Astrocyte of the cerebellum (primary cell): ENCODE measurements at regions not wholly inside any gene's neighbourhood (a gene's known extent, or its start where the extent isn't known, plus 50 kb on each side); places are given as distances from the start of the nearest gene placed in this dataset.
"Not testable (repeated sequence)": the region's sequence is repeated elsewhere in the genome, so short reads cannot be mapped to it uniquely, and the experiment has no call there.

Source experiments
- DNase-seq: peaks from one replicate; pipeline ENCODE4 v3.0.0-alpha.2; 2011; ENCODE audit warnings: low read depth
- H3K4me3 ChIP-seq: 2 replicates; pipeline ENCODE4 v1.5.1; 2011; ENCODE audit warnings: mild to moderate bottlenecking, low read depth, low read length, moderate library complexity
- in situ Hi-C: cut with HindIII; loops from 2 replicates; pipeline ENCODE4 v1.10.0; 2017; ENCODE audit warnings: low sequenced_read_pairs
- TF ChIP-seq, protein P1 (sequence below): IDR thresholded peaks from 2 replicates; pipeline ENCODE4 v1.5.1; 2012; ENCODE audit warnings: low read length, low read depth, moderate library complexity, mild to moderate bottlenecking; ENCODE audit errors: missing control alignments

DNA sequence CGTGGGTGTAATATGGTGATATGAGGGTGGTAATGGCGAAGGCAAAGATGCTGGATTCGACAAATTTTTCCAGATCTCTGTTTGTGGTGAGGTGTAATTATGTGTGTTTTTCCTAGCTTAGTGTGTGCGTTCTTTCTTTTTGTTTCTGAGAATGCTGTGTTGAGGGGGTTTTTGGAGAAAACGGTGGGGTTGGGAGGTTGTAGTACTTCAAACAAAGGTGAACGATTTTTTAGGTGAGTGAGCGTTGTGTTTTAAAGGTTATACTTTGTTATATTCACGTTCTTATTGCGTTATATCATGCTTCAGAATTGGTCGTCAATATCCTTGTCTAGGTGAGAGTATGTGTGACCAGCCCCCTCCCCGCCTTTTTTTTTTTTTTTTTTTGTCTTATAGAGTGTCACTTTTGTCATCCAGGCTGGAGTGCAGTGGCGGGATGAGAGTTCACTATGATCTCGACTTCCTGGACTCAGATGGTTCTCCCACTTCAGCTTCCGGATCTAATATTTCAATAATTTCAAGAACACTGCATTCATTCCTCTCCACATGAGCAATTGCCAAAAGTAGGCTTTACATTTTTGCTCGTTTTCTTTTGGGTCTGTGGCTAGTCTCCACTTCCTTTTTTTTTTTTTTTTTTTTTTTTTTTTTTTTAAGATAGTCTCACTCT, 82.2 kb upstream of the RNU2-1 start:
- in situ Hi-C loops, result no loop called here
- TF ChIP-seq, protein P1, sequence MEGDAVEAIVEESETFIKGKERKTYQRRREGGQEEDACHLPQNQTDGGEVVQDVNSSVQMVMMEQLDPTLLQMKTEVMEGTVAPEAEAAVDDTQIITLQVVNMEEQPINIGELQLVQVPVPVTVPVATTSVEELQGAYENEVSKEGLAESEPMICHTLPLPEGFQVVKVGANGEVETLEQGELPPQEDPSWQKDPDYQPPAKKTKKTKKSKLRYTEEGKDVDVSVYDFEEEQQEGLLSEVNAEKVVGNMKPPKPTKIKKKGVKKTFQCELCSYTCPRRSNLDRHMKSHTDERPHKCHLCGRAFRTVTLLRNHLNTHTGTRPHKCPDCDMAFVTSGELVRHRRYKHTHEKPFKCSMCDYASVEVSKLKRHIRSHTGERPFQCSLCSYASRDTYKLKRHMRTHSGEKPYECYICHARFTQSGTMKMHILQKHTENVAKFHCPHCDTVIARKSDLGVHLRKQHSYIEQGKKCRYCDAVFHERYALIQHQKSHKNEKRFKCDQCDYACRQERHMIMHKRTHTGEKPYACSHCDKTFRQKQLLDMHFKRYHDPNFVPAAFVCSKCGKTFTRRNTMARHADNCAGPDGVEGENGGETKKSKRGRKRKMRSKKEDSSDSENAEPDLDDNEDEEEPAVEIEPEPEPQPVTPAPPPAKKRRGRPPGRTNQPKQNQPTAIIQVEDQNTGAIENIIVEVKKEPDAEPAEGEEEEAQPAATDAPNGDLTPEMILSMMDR, result no peak
- no peak overlapping the region for H3K4me3 ChIP-seq
- no peak for DNase-seq

DNA sequence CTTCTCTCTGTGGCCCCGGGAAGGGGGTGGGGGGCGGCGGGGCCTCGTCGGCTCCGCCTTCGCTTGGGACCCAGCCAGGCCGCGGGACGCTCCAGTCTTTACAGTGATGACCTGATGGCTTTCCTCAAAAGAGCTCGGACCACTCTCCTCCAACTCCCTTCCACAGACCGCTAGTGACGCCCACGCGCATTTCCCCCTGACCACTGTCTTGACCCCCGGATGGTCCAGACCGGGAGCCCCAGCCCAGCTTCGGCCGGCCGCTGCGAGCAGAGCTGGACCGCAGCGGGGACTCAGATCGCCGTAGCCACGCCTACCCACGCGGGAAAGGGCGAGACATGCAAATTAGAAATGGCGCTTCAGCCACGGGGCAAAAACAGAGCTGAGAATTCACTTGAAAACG, 81.6 kb upstream of the RNU2-1 start:
- in situ Hi-C loops, result no loop called here
- TF ChIP-seq, protein P1, result no peak
- no peak for DNase-seq
- H3K4me3 ChIP-seq, result no peak overlapping the region

DNA sequence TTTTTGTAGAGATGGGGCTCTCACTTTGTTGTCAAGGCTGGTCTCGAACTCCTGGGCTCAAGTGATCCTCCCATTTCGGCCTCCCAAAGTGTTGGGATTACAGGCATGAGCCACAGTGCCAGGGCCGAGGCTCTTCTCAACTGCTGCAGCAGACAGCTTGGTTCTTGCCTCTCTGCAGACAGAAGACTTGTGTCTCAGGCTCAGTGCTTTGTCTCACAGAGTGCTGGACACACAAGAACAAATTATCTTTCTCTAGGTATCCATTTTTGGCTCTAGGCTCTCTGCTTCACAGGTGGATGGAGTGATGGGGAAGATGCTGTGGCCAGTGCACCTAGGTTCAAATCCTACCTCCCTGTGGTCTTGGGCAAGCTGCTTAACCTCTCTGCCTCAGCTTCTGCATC, 80.8 kb upstream of the RNU2-1 start:
- H3K4me3 ChIP-seq, result no peak overlapping the region
- DNase-seq, result no peak
- in situ Hi-C loops, result no loop called here
- TF ChIP-seq, protein P1, result no peak

DNA sequence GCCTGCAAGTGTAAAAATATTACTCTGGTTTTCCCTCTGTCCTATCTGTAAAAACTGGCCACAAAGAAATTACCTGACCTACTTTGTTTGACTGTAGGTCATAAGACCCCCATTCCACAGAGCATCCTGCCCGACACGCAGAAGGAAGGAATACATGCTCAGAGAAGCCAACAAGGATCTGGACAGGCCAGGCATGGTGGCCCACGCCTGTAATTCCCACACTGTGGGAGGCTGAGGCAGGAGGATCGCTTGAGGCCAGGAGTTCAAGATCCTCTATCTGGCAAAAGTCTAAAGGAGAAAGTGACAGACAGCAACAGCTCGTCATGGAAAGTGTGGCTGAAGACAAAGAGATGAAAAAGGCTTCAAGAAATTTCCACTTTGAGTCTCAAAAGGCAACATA, 78.2 kb upstream of the RNU2-1 start:
- TF ChIP-seq, protein P1, result no peak
- no peak for DNase-seq
- no peak overlapping the region for H3K4me3 ChIP-seq
- in situ Hi-C loops, result no loop called here

DNA sequence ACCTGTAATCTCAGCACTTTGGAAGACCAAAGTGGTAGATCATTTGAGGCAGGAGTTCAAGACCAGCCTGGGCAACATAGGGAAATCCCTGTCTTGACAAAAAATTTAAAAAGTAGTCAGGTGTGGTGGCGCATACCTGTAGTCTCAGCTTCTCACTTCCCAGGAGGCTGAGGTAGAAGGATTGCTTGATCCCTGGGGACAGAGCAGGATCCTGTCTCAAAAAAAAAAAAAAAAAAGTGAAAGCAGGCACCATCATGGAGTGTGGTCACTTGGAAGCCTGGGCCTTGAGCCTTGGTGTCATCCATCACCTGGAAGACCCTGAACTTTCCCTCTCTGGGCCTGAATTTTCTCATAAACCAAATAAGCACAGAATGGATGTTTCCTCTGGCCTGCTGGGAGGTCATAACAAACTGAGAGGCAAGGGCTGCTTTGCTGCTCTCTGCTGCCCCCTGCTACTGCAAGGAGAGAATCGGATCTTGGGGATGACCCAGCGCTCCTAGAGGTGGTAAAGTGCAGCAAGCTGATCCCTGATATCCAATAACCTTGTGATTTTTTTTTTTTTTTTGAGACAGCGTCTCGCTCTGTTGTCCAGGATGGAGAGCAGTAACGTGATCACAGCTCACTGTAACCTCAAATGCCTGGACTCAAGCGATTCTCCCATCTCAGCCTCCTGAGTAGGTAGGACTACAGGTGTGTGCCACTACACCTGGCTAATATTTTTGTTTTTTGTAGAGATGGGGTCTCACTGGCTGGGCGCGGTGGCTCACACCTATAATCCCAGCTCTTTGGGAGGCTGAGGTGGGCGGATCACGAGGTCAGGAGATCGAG, 75.9 kb upstream of the RNU2-1 start:
- DNase-seq, result no peak
- no peak overlapping the region for H3K4me3 ChIP-seq
- TF ChIP-seq, protein P1, result no peak
- in situ Hi-C loops, result no loop called here

DNA sequence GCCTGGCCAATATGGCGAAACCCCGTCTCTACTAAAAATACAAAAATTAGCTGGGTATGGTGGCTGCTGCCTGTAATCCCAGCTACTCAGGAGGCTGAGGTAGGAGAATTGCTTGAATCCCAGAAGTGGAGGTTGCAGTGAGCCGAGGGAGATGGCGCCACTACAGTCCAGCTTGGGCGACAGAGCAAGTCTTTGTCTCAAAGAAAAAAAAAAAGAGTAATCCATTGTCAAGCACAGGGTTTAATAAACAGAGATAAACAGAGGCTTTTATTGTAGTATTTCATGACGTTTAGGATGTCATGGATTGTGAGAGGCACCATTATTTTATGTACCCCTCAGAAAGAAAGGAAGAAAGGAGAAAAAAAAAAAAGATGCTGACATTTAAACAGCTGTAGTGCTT, 75.2 kb upstream of the RNU2-1 start:
- H3K4me3 ChIP-seq, result no peak overlapping the region
- in situ Hi-C loops, result no loop called here
- TF ChIP-seq, protein P1, result no peak
- DNase-seq, result no peak

DNA sequence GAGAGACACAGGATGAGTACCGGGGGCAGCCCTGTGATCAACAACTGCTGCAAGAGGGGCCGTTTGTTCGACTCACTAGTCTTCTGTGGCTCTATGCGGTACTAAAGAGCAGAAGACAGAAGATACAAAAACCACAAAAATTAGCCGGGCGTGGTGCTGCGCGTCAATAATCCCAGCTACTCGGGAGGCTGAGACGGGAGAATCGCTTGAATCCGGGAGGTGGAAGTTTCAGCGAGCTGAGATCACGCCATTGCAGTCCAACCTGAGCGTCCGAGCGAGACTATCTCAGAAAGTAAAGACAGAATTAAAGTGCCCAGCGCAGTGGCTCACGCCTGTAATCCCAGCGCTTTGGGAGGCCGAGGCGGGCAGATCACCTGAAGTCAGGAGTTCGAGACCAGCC, 71.0 kb upstream of the RNU2-1 start:
- in situ Hi-C loops, H3K4me3 ChIP-seq, DNase-seq: not testable (repeated sequence)

DNA sequence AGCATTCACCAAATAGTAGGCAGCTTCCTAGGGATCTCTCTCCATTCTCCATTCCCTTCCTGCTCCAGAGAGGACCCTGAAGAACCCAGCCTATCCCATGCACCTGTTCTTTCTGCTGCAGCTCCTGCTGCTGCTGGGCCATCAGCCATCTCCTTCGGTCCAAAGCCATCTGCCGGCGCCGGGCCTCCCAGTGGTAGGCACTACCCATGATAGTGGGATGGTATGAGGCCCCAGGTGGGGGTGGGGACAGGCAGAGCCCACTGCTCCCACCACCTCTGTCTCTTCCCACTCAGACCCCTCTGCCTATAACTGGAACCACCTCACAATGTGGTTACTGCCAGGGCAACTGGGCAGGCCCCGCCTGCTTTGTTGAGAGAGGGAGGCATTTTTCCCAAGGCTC, 69.3 kb upstream of the RNU2-1 start:
- DNase-seq, in situ Hi-C loops, H3K4me3 ChIP-seq: not testable (repeated sequence)

DNA sequence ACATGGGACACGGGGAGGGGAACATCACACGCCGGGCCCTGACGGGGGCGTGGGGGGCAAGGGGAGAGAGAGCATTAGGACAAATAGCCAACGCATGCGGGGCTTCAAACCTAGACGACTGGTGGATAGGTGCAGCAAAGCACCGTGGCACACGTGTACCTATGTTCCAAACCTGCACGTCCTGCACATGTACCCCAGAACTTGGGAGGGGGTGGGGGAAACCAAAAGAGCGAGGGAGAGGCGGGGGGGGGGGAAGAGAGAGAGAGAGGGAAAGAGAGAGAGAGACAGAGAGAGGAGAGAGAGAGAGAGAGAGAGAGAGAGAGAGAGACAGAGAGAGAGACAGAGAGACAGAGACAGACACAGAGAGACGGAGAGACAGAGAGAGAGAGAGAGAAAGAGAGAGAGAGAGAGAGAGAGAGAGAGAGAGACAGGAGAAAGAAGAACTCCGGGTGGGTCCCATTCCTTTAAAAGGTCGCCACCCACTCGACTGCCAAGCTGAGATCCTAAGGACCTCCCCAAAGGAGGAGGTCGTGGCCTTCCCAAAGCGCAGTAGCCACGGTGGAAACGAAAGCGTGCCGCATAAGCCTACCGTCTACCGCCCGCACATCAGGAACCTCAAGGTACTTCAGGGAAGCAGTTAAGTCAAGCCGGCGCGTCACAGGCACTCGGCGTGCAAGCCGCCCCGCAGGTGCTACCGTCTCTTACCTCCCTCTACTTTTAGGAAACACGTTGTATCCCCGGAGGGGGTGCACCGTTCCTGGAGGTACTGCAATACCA, 65.7 kb upstream of the RNU2-1 start:
- H3K4me3 ChIP-seq, DNase-seq, in situ Hi-C loops: not testable (repeated sequence)

DNA sequence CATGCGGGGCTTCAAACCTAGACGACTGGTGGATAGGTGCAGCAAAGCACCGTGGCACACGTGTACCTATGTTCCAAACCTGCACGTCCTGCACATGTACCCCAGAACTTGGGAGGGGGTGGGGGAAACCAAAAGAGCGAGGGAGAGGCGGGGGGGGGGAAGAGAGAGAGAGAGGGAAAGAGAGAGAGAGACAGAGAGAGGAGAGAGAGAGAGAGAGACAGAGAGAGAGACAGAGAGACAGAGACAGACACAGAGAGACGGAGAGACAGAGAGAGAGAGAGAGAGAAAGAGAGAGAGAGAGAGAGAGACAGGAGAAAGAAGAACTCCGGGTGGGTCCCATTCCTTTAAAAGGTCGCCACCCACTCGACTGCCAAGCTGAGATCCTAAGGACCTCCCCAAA, 55.9 kb upstream of the RNU2-1 start:
- in situ Hi-C loops, H3K4me3 ChIP-seq: not testable (repeated sequence)

More for the DNA sequence above, 55.9 kb upstream of the RNU2-1 start:
- not testable (repeated sequence) for DNase-seq
